GM21447 (cell line): ENCODE measurements at regions not wholly inside any gene's neighbourhood (a gene's known extent, or its start where the extent isn't known, plus 50 kb on each side); places are given as distances from the start of the nearest gene placed in this dataset.
"Not testable (repeated sequence)": the region's sequence is repeated elsewhere in the genome, so short reads cannot be mapped to it uniquely, and the experiment has no call there.

ENCODE experiments used
- ATAC-seq: cut with Tn5 transposase; IDR thresholded peaks from one replicate; pipeline ENCODE4 v1.9.1; 2021; ENCODE audit not compliant: unreplicated experiment

DNA sequence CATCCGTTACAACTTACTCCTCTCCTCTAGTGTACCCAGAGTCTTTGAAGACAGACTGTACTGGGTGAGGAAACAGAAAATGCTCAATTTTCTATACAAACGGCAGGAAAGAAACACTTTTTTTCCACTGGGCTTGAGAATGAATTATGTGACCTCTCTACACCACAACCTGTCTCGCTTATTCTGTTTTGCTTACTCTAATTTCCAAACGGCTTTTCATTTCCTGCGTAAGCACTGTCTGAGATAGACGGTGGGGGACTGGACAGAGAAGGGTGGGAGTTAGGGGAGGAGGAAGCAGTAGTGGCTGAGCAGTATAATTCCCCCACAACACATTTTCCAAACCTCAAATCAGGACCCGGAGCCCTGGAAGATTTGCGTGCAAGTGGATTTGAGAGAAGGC, 191.4 kb upstream of the SDK2 start:
- no peak for ATAC-seq

DNA sequence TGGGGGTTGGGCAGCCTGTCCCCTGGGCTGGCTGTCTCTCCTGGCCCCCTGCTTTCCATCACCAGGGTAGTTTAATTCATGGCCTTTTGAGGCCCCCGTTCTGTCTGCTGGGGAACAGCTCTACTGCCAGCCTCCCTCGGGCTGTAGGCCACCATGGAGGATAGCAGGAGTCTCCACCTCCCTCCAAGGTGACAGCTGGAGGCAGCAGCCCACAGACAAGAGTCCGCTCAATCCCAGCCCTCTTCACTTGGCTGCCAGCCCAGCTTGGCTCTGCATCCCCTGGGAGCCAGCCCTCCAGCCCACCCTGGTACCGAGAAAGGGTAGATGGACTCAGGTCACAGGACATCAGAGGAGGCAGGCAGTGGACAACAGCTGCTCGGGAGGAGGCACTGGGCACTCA, 194.6 kb upstream of the SDK2 start:
- no peak for ATAC-seq

DNA sequence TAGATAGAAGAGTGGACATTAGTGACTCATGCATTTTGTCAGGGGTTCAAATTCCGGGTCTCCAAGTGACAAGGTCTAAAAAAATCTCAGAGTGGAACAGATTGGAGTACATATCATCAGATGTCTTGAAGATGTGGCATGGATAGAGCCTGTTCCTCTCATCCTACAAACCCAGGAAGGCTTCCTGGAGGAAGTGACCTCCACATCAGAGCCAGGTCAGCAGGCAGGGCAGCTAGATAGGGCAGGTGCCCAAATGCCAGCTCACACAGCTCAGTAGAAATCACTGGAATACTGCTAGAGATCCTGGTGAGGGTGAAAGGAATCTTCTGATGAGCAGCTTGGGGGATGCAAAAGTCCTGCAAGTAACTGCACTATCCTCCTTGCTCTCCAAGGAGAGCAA, 196.6 kb upstream of the SDK2 start:
- no peak for ATAC-seq

DNA sequence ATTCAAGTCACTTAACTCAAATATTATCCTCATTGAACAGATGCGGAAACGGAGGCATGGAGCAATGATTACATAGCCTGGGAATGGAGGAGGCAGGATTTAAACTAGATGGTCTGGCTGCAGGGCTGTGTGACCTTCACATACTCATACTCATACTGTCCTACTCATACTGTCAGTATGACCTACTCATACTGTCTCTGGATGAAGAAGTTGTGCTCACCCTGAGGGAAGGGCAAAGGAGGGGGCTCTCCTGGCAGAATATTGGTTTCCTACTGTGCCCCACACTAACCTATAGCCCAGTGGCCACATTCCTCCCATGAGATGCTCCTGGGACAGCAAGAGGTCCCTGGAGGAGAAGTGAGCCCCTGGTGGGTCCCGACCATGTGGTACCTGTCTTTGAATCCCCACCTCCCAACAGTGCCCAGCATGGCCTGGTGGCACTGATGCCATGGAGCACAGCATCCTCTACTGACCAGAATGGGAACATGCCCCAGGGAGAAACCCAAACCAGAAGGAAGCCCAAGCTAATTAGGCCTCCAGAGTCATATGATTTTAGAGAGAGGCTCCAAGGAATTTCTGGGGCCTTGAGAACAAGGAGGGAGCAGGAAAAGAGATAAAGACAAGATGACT, 197.3 kb upstream of the SDK2 start:
- ATAC-seq: no peak

DNA sequence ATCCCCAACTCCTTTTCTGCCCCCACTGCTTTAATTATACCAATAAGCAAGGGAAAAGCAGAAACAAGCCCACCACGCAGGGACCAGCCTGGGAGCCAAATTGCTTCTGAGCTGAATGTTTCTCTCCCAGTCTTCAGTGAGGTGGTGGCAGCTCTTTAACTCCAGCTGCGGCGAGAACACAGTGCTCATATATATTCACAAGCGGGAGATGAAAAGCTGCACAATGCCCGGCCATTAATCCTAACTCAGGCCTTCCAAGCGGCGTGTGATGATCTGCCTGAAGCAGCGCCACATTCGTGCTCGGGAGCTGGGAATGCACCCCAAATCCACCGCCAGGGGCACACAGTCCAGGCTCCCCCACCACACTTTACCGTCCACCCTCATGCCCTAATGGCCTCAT, 203.7 kb upstream of the SDK2 start:
- no peak for ATAC-seq

DNA sequence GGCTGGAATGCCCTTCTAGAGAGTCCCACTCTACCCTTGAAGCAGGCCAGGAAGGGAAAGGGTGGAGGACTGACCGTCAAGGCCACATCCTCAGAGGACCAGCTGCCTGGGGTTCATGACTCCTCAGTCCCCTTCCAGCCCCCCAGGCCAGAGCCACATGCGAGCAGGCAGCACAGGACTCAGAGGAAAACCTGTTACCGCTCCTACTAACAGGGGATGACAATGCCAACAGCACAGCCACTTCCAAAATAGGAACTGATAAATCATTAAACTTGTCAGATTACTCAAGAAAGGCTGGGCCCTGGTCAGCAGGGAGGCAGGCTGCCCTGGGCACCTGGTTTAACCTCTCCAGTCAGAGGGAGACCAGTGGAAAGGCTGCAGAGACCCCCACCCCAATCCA, 206.2 kb upstream of the SDK2 start:
- no peak for ATAC-seq

DNA sequence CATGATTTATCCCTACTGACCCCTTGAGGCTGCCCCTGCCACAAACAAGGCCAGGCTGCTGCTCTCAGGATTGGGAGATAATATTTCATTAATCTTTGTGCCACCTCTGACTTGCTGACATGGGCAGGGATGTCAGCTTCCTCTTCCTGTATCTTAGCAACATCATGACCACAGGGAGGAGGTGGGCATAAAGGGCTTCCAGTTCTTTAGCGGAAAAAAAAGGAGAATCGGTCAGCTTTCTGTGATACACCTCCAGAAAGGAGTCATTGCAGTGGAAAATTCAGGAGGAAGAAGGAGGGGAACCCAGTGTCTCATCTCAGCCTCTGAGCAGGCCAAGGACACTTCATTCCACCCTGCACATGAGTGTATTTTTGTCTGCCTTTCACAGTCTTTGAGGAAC, 206.8 kb upstream of the SDK2 start:
- ATAC-seq: no peak

DNA sequence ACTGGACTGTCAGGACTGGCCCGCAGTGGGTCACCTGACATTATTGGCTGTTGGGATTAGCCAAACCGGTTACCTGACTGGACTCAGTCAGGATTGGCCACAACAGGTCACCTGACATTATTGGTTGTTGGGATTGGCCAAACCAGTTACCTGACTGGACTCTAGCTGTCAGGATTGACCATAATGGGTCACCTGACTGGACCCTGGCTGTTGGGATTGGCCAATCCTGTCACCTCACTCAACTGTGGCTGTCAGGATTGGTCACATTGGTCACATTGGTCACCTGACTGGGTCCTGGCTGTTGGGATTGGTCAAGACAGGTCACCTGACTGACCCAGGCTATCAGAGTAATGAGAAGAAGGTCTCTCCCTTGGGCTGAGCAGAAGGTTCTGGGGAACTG, 207.7 kb upstream of the SDK2 start:
- ATAC-seq: no peak

DNA sequence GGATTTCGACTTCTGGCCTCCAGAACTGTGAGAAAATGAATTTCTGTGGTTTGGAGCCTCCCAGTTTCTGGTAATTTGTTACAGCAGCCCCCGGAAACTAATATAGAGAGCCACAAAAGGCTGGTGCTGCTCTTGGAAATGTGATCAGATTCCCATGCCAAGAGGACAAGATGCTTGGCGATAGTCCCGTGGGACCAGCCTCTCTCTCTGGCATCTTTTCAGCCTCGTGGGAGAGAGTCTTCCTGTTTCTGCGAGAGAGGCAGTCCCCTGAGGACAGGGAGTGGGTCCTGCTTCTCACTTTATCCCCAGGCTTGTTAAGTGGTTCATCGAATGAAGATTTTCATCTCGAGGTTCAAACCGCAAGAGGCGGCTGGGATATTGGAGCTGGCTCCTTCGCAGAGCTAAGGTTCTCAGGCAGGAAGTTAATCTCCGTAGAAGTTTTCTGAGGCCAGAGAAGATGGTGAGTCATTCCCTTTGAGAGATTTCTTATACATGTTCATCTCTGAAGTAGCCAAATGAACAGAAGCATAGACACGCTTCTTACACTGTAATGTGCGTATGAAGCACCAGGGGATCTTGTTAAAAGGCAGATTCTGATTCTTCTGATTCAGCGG, 211.6 kb upstream of the SDK2 start:
- ATAC-seq: no peak

DNA sequence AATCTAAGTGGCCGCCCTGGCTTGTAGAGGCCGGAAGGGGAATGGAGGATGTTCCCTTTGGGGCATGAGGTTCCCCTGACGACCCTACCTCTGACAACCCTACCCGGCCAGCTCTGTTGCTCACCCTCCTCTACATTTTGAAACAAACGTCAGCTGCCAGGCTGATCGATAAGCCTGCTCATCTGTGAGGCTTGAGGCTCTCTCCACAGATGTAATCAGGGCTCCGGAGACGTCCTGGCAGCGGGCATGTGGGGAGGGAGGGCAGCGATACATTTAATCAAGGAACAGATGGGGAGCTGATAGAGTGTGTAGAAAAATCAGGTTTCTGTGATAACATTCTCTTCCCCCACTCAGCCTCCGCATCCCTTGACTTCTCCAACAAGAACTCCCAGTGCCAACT, 212.3 kb upstream of the SDK2 start:
- no peak for ATAC-seq

DNA sequence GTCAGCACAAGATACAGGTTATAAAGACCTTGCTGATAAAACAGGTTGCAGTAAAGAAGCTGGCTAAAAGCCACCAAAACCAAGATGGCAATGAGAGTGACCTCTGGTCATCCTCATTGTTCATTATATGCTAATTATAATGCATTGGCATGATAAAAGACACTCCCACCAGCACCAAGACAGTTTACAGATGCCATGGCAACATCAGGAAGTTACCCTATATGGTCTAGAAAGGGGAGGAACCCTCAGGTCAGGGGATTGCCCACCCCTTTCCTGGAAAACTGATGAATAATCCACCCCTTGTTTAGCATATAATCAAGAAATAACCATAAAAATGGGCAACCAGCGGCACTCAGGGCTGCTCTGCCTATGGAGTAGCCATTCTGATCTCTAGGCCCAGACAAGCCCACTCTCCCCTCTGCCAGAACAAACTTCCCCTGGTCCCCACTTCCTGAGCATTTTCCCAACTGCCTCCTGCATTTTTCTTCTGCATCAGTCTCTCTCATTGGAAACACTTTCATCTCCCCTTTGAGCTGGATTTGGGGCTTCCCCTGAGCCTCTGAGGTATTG, 215.3 kb upstream of the SDK2 start:
- not testable (repeated sequence) for ATAC-seq

DNA sequence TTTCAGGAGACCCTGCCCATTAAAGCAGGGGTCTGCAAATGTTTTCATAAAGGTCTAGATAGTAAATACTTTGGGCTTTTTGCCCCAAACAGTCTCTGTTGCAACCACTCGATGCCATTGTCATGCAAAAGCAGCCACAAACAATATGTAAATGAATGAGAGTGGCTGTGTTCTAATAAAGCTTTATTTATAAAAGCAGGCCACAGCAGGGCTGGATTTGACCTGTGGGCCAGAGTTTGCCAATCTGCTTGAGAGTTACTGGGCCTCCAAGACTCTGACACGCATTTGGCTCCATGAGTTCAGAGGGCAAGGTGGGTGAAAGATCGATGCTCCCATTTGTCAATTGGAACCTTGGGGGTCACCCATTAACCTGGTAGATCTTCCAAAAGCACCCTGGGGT, 217.3 kb upstream of the SDK2 start:
- ATAC-seq: no peak

DNA sequence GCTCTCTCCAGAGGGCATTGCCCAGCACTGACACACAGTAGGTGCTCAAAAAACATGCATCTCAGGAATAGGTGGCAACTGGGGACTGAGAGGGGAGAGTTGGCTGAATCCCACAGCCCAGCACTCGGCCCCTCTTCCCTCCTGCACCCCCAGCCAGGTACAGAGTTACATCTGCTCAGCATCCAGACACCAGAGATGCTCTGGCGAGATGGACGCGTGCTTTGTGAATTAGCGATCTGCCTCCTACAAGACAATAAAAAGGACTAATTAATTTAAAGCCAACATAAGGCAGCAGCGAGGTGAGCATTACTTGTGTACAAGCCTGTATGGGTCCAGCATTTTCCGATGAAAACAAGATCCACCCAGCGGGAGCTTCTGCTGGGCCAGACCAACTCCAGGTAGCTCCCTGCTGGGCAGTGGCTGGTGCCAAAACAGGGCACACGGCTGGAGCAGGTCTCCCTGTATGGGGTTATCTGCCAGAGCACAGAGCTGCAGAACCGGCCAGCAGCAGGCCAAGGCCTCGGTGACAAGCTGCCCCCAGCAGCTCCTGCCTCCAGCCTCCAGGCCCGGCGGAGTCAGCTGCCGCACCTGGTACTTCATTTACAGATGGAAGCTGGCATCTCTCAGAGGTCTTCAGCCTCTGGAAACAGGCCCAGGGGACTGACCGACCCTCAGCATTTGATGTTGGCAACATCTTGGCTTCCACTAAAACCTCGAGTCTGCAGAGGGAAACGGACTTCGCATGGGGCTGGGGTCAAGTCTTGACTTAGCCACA, 219.7 kb upstream of the SDK2 start:
- no peak for ATAC-seq

DNA sequence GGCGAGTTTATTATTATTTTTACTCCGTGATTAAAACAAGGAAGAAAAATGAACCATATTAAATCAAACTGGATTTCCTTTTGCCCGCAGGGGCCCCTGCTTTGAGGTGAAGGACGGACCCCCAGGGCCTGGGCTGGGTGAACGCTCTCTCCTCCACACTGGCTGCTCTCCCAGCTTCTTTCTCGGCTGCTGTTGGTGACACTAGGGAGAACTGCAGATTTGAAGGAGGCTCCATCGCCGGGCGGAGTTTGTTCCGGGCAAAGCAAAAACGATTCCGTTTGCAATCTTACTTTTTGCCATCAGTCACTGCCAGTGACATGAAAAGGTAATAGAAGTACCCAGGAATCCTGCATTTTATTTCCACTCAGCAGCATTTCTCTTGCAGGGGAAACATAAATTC, 221.6 kb upstream of the SDK2 start:
- ATAC-seq: no peak

DNA sequence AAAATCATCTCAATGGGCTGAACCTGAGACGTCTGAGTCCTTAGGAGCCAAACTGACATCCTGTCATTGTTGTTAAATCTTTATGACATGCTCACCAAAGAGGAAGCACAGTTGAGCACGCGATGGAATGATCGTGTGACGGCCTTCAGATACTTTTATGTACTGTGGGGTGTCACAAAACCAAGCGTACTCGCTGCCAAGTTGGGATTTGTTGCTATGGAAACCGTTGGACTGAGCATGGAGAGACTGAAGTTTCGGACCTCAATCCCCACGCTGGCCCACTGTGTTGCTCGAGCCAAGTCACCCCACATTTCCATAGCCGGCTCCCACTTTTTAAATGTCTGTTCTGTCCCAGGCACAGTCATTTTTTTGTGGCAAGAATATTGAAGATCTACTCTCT, 222.8 kb upstream of the SDK2 start:
- ATAC-seq: no peak

DNA sequence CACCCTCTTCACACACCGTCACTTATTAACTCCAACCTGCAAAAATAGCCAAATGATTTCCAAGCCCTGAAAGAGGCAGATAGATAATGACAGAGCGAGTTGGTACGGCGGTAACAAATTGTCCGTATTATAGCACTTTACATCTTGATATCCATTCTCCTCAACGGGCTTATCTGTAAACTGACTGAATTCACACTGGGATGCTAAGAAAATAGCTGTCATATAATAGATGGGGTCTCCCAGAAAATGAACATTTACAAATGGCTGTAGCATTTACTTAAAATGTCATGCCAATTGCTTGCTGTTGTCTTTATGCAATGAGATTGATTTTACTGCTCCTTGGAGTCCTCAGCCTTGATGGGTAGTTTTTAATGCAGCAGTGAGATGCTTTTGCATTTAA, 225.8 kb upstream of the SDK2 start:
- ATAC-seq: no peak

DNA sequence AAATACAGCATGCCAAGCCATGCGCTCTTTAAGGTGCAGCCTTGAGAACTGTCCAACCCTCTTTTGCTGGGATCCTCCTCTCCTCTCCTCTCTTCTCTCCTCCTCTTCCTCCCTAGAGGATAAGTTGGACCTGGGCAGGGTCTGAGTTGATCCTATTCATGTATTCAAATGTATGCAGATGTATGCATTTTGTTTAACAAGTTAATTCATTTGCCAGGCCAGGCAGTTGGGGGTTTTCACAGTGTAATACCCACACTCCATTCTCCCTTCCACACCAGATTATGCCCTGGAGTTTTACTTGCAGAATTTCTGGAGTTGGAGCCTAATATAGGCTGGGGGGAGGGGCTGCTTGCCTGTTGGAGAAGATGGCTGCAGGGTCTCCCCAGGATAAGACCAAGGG, 226.2 kb upstream of the SDK2 start:
- ATAC-seq: no peak

DNA sequence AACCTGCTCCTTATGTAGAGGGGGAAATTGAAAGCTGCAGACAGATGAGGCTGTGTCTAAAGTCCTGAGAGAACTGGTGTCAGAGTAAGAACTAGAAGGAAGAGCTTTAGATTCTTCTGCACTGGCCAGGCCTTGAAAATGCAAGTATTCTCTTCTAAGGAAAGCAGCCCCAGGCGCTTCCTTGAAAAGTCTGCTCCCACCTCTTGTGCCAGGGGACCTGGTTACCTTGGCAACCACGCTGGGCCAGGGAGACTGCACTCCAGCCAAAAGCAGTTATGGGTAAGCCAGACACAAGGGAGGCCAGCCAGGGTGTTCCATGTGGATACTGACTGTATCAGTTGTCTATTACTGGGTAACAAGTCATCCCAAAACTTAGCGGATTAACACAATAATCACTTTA, 228.6 kb upstream of the SDK2 start:
- no peak for ATAC-seq

DNA sequence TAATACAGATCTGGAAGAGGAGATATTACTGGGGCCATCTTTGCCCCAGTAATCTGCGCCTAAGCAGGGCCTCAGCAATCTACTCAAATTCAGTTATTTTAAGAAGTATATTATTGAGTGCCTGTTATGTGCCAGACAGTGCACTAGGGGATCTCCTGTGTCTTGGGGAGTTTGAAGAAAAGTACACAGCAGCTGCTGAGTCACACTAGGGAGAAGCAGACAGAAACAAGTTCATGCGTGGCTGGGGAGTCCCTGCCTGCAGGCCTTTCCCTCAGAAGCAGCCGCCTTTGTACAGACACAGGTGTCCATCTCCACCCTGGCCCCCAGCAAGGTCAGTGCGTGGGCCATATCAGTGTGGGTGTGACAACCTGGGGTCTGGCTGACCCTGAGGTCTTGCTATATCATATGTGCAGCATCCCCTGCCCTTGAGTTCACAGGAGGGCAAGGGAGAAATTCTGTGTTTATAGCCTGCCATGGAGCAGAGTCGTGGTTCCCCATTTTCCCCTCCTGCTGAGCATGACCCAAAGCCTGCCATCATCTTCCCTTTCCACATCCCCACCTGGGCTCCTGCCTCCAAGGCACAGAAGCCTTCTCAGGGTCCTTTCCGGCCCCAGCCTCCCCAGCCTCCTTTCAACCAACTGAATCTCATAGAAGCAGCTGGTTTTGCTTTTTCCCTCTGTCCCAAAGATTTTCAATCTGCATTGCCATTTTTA, 229.9 kb upstream of the SDK2 start:
- peak; percentile 57 for ATAC-seq

DNA sequence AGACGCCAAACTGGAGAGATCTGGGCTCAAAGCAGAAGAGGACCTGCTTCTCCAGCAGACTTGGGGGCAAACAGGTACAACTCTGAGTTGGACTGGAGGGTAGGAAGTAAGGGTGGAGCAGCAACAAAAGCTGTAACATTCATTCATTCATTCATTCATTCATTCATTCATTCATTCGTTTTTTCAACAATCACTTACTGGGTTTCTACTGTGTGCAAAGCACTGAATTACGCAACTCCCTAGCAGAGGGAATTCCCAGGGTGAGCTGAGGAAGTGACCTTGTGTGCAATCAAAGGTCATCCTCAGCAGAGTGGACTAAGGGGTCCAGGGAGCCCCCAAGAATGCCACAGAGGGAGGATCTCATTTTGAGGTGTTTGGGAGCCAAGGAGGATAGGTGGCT, 231.1 kb upstream of the SDK2 start:
- ATAC-seq: no peak

DNA sequence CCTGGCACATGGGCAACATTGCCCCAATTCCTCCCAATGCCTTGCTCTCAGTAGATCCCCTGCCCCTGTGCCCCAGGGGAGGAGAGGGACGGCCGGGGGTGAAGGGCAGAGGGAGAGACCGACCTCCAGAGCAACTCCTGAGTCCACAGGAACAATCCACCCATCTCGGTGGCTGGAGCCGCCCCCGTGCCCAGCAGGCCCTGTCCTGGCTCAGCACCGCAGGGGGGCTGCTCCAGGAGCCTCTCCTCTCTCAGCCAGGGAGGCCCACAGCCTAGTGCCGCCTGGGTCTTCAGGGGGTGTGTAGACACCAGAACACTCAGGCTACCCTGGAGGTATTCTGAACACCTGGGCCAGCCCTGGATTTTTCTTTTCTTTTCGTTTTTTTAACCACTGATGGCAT, 233.7 kb upstream of the SDK2 start:
- ATAC-seq: no peak

DNA sequence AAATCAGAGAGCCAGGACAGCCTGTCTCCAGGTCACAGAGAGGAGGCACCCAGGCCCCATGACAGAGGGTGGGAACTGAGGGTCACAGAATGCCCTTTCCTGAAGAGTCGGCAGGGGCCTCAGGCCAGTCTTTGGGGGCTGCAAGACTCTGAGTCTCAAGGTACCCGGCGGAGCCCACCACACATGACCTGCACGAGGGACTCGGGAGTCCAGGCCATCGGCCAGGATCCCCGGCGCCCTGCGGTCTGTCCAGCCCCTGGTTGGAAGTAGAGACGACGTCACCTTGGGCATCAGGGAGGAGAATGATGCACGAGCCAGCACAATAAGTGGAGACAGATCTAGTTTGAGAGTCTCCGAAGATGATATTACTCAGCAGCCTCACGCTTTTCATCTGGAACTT, 234.7 kb upstream of the SDK2 start:
- ATAC-seq: no peak
